WTC11 (cell line): ENCODE measurements at regions not wholly inside any gene's neighbourhood (a gene's known extent, or its start where the extent isn't known, plus 50 kb on each side); places are given as distances from the start of the nearest gene placed in this dataset.

Experiments
- ATAC-seq: fragments of 200-7000 bp; cut with Tn5 transposase; 2 replicates; pipeline ENCODE4 v1.10.0; 2021; ENCODE audit warnings: mild to moderate bottlenecking, moderate library complexity
- CTCF ChIA-PET: fragments of 300-600 bp; sonication (Branson Sonifier 250); formaldehyde crosslinking; loops from one replicate; lab custom pipeline; 2021; ENCODE audit warnings: antibody characterized with exemption; lab: Charles Lee
- POLR2A ChIA-PET: fragments of 350-600 bp; sonication (Branson Sonifier 250); formaldehyde crosslinking; loops from one replicate; lab custom pipeline; 2021; ENCODE audit warnings: antibody characterized with exemption; lab: Charles Lee
- DNase-seq: peaks from one replicate; pipeline ENCODE4 v3.0.0; 2021; ENCODE audit warnings: low spot score
- H3K27ac Mint-ChIP-seq: 2 replicates; pipeline ENCODE4 v1.8.0; 2021; ENCODE audit warnings: mixed read lengths
- H3K27me3 Mint-ChIP-seq: 2 replicates; pipeline ENCODE4 v1.8.0; 2021; ENCODE audit warnings: low read depth, mild to moderate bottlenecking, moderate library complexity, mixed read lengths
- H3K36me3 Mint-ChIP-seq: 2 replicates; pipeline ENCODE4 v1.8.0; 2021; ENCODE audit warnings: mixed read lengths
- H3K4me1 Mint-ChIP-seq: 2 replicates; pipeline ENCODE4 v1.8.0; 2022; ENCODE audit warnings: mixed read lengths
- H3K4me3 Mint-ChIP-seq: 2 replicates; pipeline ENCODE4 v1.8.0; 2021; ENCODE audit warnings: mild to moderate bottlenecking, moderate library complexity, mixed read lengths
- H3K9me3 Mint-ChIP-seq: 2 replicates; pipeline ENCODE4 v1.8.0; 2021; ENCODE audit warnings: mixed read lengths
- ELF4 ChIP-seq: sonication (generic); formaldehyde crosslinking; IDR thresholded peaks from 2 replicates; pipeline ENCODE4 v1.8.1; 2022; ENCODE audit warnings: low read depth, mild to moderate bottlenecking, moderate library complexity, missing genetic modification reagents
- EMX1 ChIP-seq: fragments of 250-450 bp; sonication (Bioruptor Pico); IDR thresholded peaks from 2 replicates; pipeline ENCODE4 v1.8.0; 2021; ENCODE audit warnings: mild to moderate bottlenecking
- ESRRA ChIP-seq: sonication (generic); formaldehyde crosslinking; IDR thresholded peaks from 2 replicates; pipeline ENCODE4 v1.8.1; 2022; ENCODE audit warnings: mild to moderate bottlenecking, missing genetic modification reagents, borderline replicate concordance
- ETV6 ChIP-seq: sonication (generic); formaldehyde crosslinking; IDR thresholded peaks from 2 replicates; pipeline ENCODE4 v1.8.1; 2022; ENCODE audit warnings: mild to moderate bottlenecking, missing genetic modification reagents
- GTF2I ChIP-seq: fragments of 250-450 bp; sonication (Bioruptor Pico); conservative IDR thresholded peaks from 2 replicates; pipeline ENCODE4 v1.4.0; 2021; ENCODE audit warnings: mild to moderate bottlenecking
- JAZF1 ChIP-seq: fragments of 250-450 bp; sonication (Bioruptor Pico); IDR thresholded peaks from 2 replicates; pipeline ENCODE4 v1.9.0; 2021; ENCODE audit warnings: moderate library complexity, mild to moderate bottlenecking, inconsistent platforms
- MAX ChIP-seq: sonication (generic); formaldehyde crosslinking; IDR thresholded peaks from 2 replicates; pipeline ENCODE4 v1.8.0; 2022; ENCODE audit warnings: mild to moderate bottlenecking, missing genetic modification reagents
- MYBL2 ChIP-seq: sonication (generic); formaldehyde crosslinking; IDR thresholded peaks from 2 replicates; pipeline ENCODE4 v1.8.1; 2023; ENCODE audit warnings: mild to moderate bottlenecking, moderate library complexity, missing genetic modification reagents
- NR2C2 ChIP-seq: sonication (generic); formaldehyde crosslinking; IDR thresholded peaks from 2 replicates; pipeline ENCODE4 v1.8.0; 2022; ENCODE audit warnings: mild to moderate bottlenecking, missing genetic modification reagents
- PRRX2 ChIP-seq: fragments of 250-450 bp; sonication (Bioruptor Pico); IDR thresholded peaks from 2 replicates; pipeline ENCODE4 v1.8.0; 2021; ENCODE audit warnings: mild to moderate bottlenecking
- RORB ChIP-seq: fragments of 250-450 bp; sonication (Bioruptor Pico); IDR thresholded peaks from 2 replicates; pipeline ENCODE4 v1.9.0; 2021; ENCODE audit warnings: mild to moderate bottlenecking
- SP1 ChIP-seq: sonication (generic); formaldehyde crosslinking; conservative IDR thresholded peaks from 2 replicates; pipeline ENCODE4 v1.8.1; 2022; ENCODE audit warnings: missing genetic modification reagents
- TCF7 ChIP-seq: sonication (generic); formaldehyde crosslinking; IDR thresholded peaks from 2 replicates; pipeline ENCODE4 v1.8.0; 2022; ENCODE audit warnings: mild to moderate bottlenecking, low read depth, missing genetic modification reagents, moderate library complexity
- ZNF121 ChIP-seq: sonication (generic); formaldehyde crosslinking; IDR thresholded peaks from 2 replicates; pipeline ENCODE4 v1.8.0; 2023; ENCODE audit warnings: missing genetic modification reagents
- ZNF138 ChIP-seq: sonication (generic); formaldehyde crosslinking; conservative IDR thresholded peaks from 2 replicates; pipeline ENCODE4 v1.8.1; 2022; ENCODE audit warnings: mild to moderate bottlenecking, moderate library complexity, missing genetic modification reagents
- ZNF263 ChIP-seq: sonication (generic); formaldehyde crosslinking; IDR thresholded peaks from 2 replicates; pipeline ENCODE4 v1.8.1; 2022; ENCODE audit warnings: low read depth, mild to moderate bottlenecking, moderate library complexity, missing genetic modification reagents
- ZNF281 ChIP-seq: sonication (generic); formaldehyde crosslinking; IDR thresholded peaks from 2 replicates; pipeline ENCODE4 v1.8.0; 2023; ENCODE audit warnings: mild to moderate bottlenecking, missing genetic modification reagents
- ZNF671 ChIP-seq: fragments of 250-450 bp; sonication (Bioruptor Pico); IDR thresholded peaks from 2 replicates; pipeline ENCODE4 v1.8.0; 2021; ENCODE audit warnings: mild to moderate bottlenecking
- TF ChIP-seq, protein P1 (sequence below): fragments of 250-450 bp; sonication (Bioruptor Pico); conservative IDR thresholded peaks from 2 replicates; pipeline ENCODE4 v1.9.0; 2021; ENCODE audit warnings: mild to moderate bottlenecking

- Mint-ChIP-seq H3K4me1 (no peaks in the 10 kb centered on the region), H3K9me3 (peaks cover 21% of the 10 kb centered on the region), H3K27ac (no peak overlapping the region), H3K27me3 (peaks cover 78% of the 10 kb centered on the region), H3K4me3 (no peak overlapping the region), H3K36me3 (no peaks in the 10 kb centered on the region)
- DNase-seq, result no peak
- ATAC-seq, result no peak
- ChIA-PET CTCF (no interaction called here), POLR2A (no interaction called here)
- TF ChIP-seq ZNF121 (CRISPR knock-in tag), result no peak
- no peak for TF ChIP-seq ZNF671 (CRISPR knock-in tag)
- TF ChIP-seq ESRRA (CRISPR knock-in tag), result no peak
- TF ChIP-seq GTF2I, result no peak
- no peak for TF ChIP-seq ZNF281
- TF ChIP-seq EMX1 (CRISPR knock-in tag), result no peak
- no peak for TF ChIP-seq MAX (CRISPR knock-in tag)
- no peak for TF ChIP-seq ZNF138
- no peak for TF ChIP-seq PRRX2 (CRISPR knock-in tag)
- no peak for TF ChIP-seq ELF4 (CRISPR knock-in tag)
- no peak for TF ChIP-seq TCF7 (CRISPR knock-in tag)
- TF ChIP-seq, protein P1, sequence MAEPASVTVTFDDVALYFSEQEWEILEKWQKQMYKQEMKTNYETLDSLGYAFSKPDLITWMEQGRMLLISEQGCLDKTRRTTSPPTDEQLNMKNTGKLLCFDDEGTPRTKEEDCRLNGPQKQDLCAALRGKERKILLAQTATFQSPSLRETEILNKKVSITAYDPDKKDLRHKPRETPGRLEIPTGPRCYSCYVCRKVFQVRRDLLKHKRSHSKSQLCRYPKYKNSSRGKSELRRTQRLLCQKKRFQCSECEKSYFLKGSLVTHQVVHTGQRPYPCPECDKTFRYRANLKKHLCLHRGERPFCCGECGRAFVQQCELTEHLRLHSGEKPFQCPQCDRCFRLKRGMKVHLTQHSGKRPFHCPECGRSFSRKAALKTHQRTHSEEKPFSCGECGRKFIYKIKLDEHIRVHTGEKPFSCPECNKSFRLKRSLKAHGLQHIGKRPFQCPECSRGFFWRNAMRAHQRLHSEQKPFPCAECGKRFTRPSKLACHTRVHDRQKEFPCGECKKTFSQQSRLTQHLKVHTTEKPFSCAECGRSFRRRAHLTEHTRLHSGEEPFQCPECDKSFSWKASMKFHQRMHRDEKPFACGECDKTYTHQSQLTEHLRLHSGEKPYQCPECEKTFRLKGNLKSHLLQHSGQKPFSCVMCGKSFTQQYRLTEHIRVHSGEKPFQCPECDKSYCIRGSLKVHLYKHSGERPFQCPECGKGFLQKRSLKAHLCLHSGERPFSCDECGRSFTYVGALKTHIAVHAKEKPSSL (CRISPR knock-in tag), result no peak
- no peak for TF ChIP-seq ZNF263 (CRISPR knock-in tag)
- no peak for TF ChIP-seq JAZF1
- TF ChIP-seq MYBL2 (CRISPR knock-in tag), result no peak
Observed at GRCh38 chr4:4913628-4914027, 54.2 kb downstream of the MSX1 start.

DNA sequence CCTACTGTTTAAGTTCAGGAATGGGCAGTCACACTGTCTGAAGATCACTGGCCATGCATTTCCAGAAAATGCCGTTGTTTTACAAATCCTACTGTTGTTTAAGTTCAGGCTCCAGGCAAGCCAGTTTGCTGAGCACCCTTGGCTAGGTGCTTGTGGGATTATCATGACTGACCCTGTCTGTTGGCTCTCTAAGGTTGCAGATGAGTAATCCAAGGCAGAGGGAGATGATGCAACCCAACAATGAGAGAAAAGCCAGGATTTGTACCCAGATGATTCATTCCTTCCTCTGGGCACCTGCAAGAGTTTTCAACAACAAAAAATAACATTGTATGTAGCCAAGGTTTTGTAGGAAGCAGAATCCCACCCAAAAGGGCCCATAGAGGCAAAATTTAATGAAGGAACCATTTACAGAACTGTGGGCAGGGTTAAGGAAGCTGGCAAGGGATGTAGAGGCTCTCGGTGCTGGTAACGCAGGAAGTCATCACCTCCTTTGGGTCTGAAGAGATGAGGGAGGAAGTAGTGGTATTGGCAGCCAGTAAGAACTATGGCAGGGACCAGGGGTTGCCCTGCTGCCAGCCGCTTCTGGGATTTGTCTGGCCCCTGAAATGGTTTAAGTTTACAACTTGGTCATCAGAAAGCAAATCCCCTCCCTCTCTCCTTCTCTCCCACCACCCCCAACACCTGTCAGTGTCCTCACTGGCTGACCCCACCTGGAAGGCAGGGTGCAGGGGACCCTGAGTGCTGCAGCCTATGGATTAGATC is 54.8 kb downstream of the MSX1 start:
- H3K4me3 Mint-ChIP-seq, result no peak overlapping the region
- peaks cover 72% of the 10 kb centered on the region for H3K27me3 Mint-ChIP-seq
- TF ChIP-seq RORB (CRISPR knock-in tag) (no peak), ETV6 (no peak), NR2C2 (no peak), MAX (CRISPR knock-in tag) (no peak), SP1 (CRISPR knock-in tag) (no peak)
- ATAC-seq (no peak), DNase-seq (no peak)
- H3K36me3 Mint-ChIP-seq, result no peaks in the 10 kb centered on the region
- H3K27ac Mint-ChIP-seq, result no peak overlapping the region
- peaks cover 21% of the 10 kb centered on the region for H3K9me3 Mint-ChIP-seq
- no peaks in the 10 kb centered on the region for H3K4me1 Mint-ChIP-seq
- POLR2A ChIA-PET, result no interaction called here
- CTCF ChIA-PET, result no interaction called here
